DND-41 (cell line): ENCODE measurements at regions not wholly inside any gene's neighbourhood (a gene's known extent, or its start where the extent isn't known, plus 50 kb on each side); places are given as distances from the start of the nearest gene placed in this dataset.

ENCODE experiments used
- CTCF ChIP-seq: IDR thresholded peaks from 2 replicates; pipeline ENCODE4 v1.5.1; 2012; ENCODE audit warnings: borderline replicate concordance, low read length, moderate library complexity, mild to moderate bottlenecking; ENCODE audit not compliant: poor library complexity, severe bottlenecking; ENCODE audit errors: extremely low read depth
- EZH2 ChIP-seq: IDR thresholded peaks from 3 replicates; pipeline ENCODE4 v1.6.1; 2012; ENCODE audit warnings: borderline replicate concordance, low read depth, mild to moderate bottlenecking, moderate library complexity, low read length, inconsistent platforms; ENCODE audit not compliant: severe bottlenecking

DNA sequence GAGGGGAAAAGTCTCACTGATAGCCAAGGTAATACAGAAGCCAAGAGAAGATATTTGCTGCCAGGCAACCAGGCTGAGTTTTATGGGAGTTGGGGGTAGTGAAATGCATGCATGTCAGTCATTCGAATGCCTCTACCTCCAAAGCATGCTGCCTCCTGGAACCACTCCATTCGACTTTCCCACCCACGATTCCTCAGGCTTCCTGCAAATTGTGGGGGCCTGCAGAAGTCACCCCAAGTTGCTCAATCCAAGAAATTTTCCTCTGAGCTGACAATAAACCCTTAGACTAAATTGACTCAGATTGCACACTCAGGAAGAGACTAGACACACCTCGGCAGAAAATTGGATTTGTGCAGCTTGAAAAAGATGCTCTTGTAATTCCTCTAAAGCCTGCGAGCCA is 73.6 kb upstream of the GRK3 start:
- TF ChIP-seq CTCF (no peak), EZH2 (no peak)
